OCI-LY3 (cell line): ENCODE measurements at regions not wholly inside any gene's neighbourhood (a gene's known extent, or its start where the extent isn't known, plus 50 kb on each side); places are given as distances from the start of the nearest gene placed in this dataset.

Experiments
- H2AFZ ChIP-seq: fragments of 200-600, 300-600 bp; shearing (Covaris generic); 2 replicates; pipeline ENCODE4 v1.6.0; 2014; ENCODE audit warnings: antibody characterized with exemption, low read depth, low read length
- H3K27ac ChIP-seq: fragments of 200-600, 300-600 bp; sonication (generic); 2 replicates; pipeline ENCODE4 v1.5.1; 2014; ENCODE audit warnings: mild to moderate bottlenecking, low read length, moderate library complexity, mixed read lengths
- H3K27me3 ChIP-seq: fragments of 200-600, 300-600 bp; sonication (generic); 2 replicates; pipeline ENCODE4 v1.6.1; 2014; ENCODE audit warnings: low read depth, low read length, mixed read lengths
- H3K36me3 ChIP-seq: fragments of 200-600, 300-600 bp; sonication (generic); replicated peaks from 2 replicates; pipeline ENCODE3; 2014; ENCODE audit warnings: low read depth, low read length, mixed read lengths
- H3K4me1 ChIP-seq: fragments of 300-600, 200-600 bp; sonication (generic); 2 replicates; pipeline ENCODE4 v1.6.1; 2014; ENCODE audit warnings: low read length, mixed read lengths
- H3K4me2 ChIP-seq: fragments of 200-600, 300-600 bp; sonication (generic); 2 replicates; pipeline ENCODE4 v1.6.1; 2014; ENCODE audit warnings: low read length, mixed read lengths
- H3K4me3 ChIP-seq: fragments of 300-600, 200-600 bp; sonication (generic); 2 replicates; pipeline ENCODE4 v1.5.1; 2014; ENCODE audit warnings: antibody characterized with exemption, mild to moderate bottlenecking, low read length, moderate library complexity
- H3K79me2 ChIP-seq: fragments of 300-600, 200-600 bp; shearing (Covaris generic); 2 replicates; pipeline ENCODE4 v1.6.1; 2014; ENCODE audit warnings: mild to moderate bottlenecking, low read length, mixed read lengths
- H3K9ac ChIP-seq: fragments of 300-600, 200-600 bp; shearing (Covaris generic); 2 replicates; pipeline ENCODE4 v1.6.0; 2014; ENCODE audit warnings: mild to moderate bottlenecking, low read length, moderate library complexity
- H3K9me3 ChIP-seq: fragments of 200-600, 300-600 bp; shearing (Covaris generic); 2 replicates; pipeline ENCODE4 v1.6.1; 2014; ENCODE audit warnings: low read length, mixed read lengths; ENCODE audit not compliant: insufficient read depth
- H4K20me1 ChIP-seq: fragments of 200-600, 300-600 bp; sonication (generic); 2 replicates; pipeline ENCODE4 v1.6.1; 2016; ENCODE audit warnings: low read length, mixed read lengths; ENCODE audit not compliant: insufficient read depth
- CTCF ChIP-seq: fragments of 200-600, 300-600 bp; sonication (generic); IDR thresholded peaks from 2 replicates; pipeline ENCODE4 v1.5.1; 2014; ENCODE audit warnings: antibody characterized with exemption, low read length, low read depth
- EZH2phosphoT487 ChIP-seq: fragments of 200-600 bp; shearing (Covaris generic); IDR thresholded peaks from 2 replicates; pipeline ENCODE4 v1.6.1; 2018; ENCODE audit warnings: antibody characterized with exemption, mixed run types, low read depth

- peaks cover 9% of the 10 kb centered on the region; the same call in 1 of the 2 replicates for H3K4me1 ChIP-seq
- H4K20me1 ChIP-seq: no peaks in the 10 kb centered on the region
- no peaks in the 10 kb centered on the region for H3K36me3 ChIP-seq
- no peak overlapping the region for H2AFZ ChIP-seq
- no peak overlapping the region for H3K4me2 ChIP-seq
- H3K27ac ChIP-seq: no peak overlapping the region
- H3K9ac ChIP-seq: no peak overlapping the region
- no peak overlapping the region for H3K4me3 ChIP-seq
- H3K9me3 ChIP-seq: no peaks in the 10 kb centered on the region
- no peaks in the 10 kb centered on the region for H3K79me2 ChIP-seq
- no peak for TF ChIP-seq CTCF
- TF ChIP-seq EZH2phosphoT487: no peak
- H3K27me3 ChIP-seq: no peaks in the 10 kb centered on the region
Measured at GRCh38 chr4:16310606-16311005, 84.3 kb upstream of the TAPT1 start.

- no peaks in the 10 kb centered on the region for H3K9me3 ChIP-seq
- H3K4me2 ChIP-seq: no peak overlapping the region
- H3K36me3 ChIP-seq: no peaks in the 10 kb centered on the region
- H3K79me2 ChIP-seq: no peaks in the 10 kb centered on the region
- H3K4me1 ChIP-seq: no peaks in the 10 kb centered on the region
- H3K4me3 ChIP-seq: no peak overlapping the region
- TF ChIP-seq EZH2phosphoT487: no peak
- TF ChIP-seq CTCF: no peak
- no peak overlapping the region for H2AFZ ChIP-seq
- peaks cover 4% of the 10 kb centered on the region; the same call in 1 of the 2 replicates for H3K27me3 ChIP-seq
- H4K20me1 ChIP-seq: no peaks in the 10 kb centered on the region
- H3K27ac ChIP-seq: no peak overlapping the region
- no peak overlapping the region for H3K9ac ChIP-seq
Measured at GRCh38 chr4:16302648-16303047, 76.4 kb upstream of the TAPT1 start.

GRCh38 chr4:16297003-16297402 lies 70.7 kb upstream of the TAPT1 start:
- no peaks in the 10 kb centered on the region for H4K20me1 ChIP-seq
- no peak overlapping the region for H3K4me3 ChIP-seq
- H3K4me2 ChIP-seq: no peak overlapping the region
- no peak overlapping the region for H3K27ac ChIP-seq
- no peak overlapping the region for H2AFZ ChIP-seq
- peaks cover 2% of the 10 kb centered on the region; the same call in 1 of the 2 replicates for H3K27me3 ChIP-seq
- H3K9me3 ChIP-seq: no peaks in the 10 kb centered on the region
- H3K9ac ChIP-seq: no peak overlapping the region
- H3K36me3 ChIP-seq: no peaks in the 10 kb centered on the region
- H3K79me2 ChIP-seq: no peaks in the 10 kb centered on the region
- H3K4me1 ChIP-seq: no peaks in the 10 kb centered on the region
- no peak for TF ChIP-seq EZH2phosphoT487
- no peak for TF ChIP-seq CTCF

GRCh38 chr4:16294455-16294854 lies 68.2 kb upstream of the TAPT1 start:
- Histone ChIP-seq H3K79me2 (no peaks in the 10 kb centered on the region), H3K9me3 (no peaks in the 10 kb centered on the region), H3K4me3 (no peak overlapping the region), H3K4me1 (no peaks in the 10 kb centered on the region), H3K27ac (no peak overlapping the region), H3K27me3 (no peaks in the 10 kb centered on the region), H2AFZ (no peak overlapping the region), H3K4me2 (no peak overlapping the region), H3K9ac (no peak overlapping the region), H3K36me3 (no peaks in the 10 kb centered on the region), H4K20me1 (no peaks in the 10 kb centered on the region)
- TF ChIP-seq EZH2phosphoT487 (no peak), CTCF (no peak)
